ENCODE measurements at regions not wholly inside any gene's neighbourhood (a gene's known extent, or its start where the extent isn't known, plus 50 kb on each side); places are given as distances from the start of the nearest gene placed in this dataset.

DNA sequence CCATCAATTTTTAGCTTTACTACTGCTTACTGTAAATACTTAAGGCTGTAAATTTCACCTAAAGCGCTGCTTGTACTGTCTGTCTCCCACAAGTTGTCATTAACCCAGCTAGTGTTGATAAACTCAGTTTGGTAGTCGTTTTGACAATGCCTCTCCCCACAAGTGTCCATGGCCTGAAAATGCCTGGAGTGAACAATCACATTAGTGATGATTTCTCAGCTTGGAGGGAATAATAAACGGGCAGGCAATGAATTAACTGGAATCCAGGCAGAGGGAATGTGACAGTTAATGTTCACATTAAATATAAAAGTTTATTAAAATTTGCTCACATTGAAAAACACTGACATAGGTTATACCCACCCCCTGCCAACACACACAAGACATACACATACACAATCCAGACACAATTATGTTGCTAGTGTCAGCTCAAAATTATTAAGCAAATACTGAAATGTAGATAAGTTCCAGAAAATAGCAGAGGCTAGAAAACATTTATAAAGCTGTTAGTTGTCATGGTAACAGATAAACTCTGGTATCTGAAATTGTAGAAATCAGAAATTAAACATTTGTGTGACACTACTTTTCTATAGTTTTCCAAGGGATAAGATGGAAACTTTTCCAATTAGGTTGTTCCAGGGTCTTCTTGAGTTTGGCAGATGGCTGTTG, 341.9 kb downstream of the DIRAS2 start:
- no peaks in the 10 kb centered on the region for H3K9me3 ChIP-seq
- no peaks in the 10 kb centered on the region for H3K36me3 ChIP-seq (ENCODE audit: low read depth, missing control alignments)
- H3K27me3 ChIP-seq, result no peaks in the 10 kb centered on the region
- H3K4me1 ChIP-seq, result no peaks in the 10 kb centered on the region
- H3K4me3 ChIP-seq, result no peak overlapping the region
- TF ChIP-seq POLR2A (IDR thresholded peaks at IDR 0.05), result no peak
- TF ChIP-seq, protein P1, sequence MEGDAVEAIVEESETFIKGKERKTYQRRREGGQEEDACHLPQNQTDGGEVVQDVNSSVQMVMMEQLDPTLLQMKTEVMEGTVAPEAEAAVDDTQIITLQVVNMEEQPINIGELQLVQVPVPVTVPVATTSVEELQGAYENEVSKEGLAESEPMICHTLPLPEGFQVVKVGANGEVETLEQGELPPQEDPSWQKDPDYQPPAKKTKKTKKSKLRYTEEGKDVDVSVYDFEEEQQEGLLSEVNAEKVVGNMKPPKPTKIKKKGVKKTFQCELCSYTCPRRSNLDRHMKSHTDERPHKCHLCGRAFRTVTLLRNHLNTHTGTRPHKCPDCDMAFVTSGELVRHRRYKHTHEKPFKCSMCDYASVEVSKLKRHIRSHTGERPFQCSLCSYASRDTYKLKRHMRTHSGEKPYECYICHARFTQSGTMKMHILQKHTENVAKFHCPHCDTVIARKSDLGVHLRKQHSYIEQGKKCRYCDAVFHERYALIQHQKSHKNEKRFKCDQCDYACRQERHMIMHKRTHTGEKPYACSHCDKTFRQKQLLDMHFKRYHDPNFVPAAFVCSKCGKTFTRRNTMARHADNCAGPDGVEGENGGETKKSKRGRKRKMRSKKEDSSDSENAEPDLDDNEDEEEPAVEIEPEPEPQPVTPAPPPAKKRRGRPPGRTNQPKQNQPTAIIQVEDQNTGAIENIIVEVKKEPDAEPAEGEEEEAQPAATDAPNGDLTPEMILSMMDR (IDR thresholded peaks at IDR 0.05), result no peak
- intact Hi-C loops (cut with DNase I; ENCODE audit: low total_unique reads), result no loop called here
- 50 to 60% methylated on average over 3 of the region's 3 CpGs for WGBS, 2 donors
- H3K27ac ChIP-seq, result no peak overlapping the region
- no peak for DNase-seq

DNA sequence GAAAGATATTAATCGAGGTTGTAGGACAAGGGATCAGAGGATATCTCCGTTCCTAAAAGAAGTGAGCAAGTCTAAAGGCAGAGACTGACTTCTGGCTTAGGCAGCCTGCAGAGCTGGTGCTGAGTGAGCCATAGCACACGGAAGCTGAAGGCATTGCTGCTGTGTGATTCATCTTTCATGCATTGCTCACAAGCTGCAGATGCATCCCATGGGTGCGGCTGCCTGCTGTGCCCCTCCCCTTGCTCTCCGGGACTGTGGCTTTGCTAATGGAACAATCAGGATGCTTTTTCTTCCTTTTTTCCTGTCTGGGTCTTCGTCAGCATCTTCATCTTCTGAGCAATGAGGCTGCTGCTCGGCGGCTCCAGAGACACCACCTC, 341.4 kb downstream of the DIRAS2 start:
- no peak for DNase-seq
- H3K36me3 ChIP-seq (ENCODE audit: low read depth, missing control alignments), result no peaks in the 10 kb centered on the region
- H3K9me3 ChIP-seq, result no peaks in the 10 kb centered on the region
- no peak overlapping the region for H3K4me3 ChIP-seq
- no peak for TF ChIP-seq POLR2A (IDR thresholded peaks at IDR 0.05)
- TF ChIP-seq, protein P1 (IDR thresholded peaks at IDR 0.05), result no peak
- no peaks in the 10 kb centered on the region for H3K4me1 ChIP-seq
- no peak overlapping the region for H3K27ac ChIP-seq
- WGBS, 2 donors, result 42 to 49% methylated on average over 8 of the region's 8 CpGs
- no peaks in the 10 kb centered on the region for H3K27me3 ChIP-seq
- intact Hi-C loops (cut with DNase I; ENCODE audit: low total_unique reads), result no loop called here

DNA sequence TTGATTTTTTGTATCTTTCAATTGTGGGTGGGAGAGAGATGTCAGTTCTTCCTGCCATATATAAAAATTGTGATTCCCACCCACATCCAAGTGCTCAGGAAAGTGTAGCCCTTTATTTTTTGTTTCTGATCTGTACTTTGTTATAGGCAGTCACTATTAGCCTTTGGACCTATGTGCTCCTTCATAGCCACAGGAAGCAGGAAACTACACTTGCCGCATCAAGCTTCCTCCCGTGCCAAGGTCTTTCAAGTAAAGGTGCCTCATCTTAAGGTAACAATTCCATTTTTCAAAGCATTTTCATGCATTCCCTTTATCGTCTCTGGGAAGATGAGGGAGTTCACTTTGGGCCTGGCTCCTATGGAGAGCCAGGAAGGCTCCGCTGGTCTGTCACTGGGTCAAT, 339.0 kb downstream of the DIRAS2 start:
- no peak overlapping the region for H3K4me3 ChIP-seq
- no peaks in the 10 kb centered on the region for H3K9me3 ChIP-seq
- DNase-seq, result no peak
- no peak for TF ChIP-seq POLR2A (IDR thresholded peaks at IDR 0.05)
- H3K27me3 ChIP-seq, result no peaks in the 10 kb centered on the region
- H3K36me3 ChIP-seq (ENCODE audit: low read depth, missing control alignments), result no peaks in the 10 kb centered on the region
- intact Hi-C loops (cut with DNase I; ENCODE audit: low total_unique reads), result no loop called here
- no peak overlapping the region for H3K27ac ChIP-seq
- H3K4me1 ChIP-seq, result no peaks in the 10 kb centered on the region
- 78 to 89% methylated on average over 4 of the region's 4 CpGs for WGBS, 2 donors

DNA sequence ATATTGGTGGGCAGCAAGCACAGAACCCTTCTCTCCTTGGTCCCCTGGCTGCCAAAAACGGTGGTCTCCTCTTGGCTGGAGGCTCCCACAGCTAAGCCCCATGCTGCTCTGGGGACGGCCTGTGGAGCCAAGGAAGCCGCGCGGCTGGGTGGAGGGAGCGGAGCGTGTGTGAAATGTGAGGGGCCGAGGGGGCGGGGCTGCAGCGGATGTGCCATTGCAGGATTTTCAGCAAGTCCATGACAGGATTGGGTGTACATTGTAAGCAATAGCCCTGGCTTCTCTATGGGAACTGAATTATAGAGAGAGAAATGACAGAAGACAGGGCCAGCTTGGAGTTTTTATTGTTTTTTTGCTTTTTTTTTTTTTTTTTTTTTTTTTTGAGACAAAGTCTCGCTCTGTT, 336.5 kb downstream of the DIRAS2 start:
- Histone ChIP-seq H3K9me3 (no peaks in the 10 kb centered on the region), H3K4me1 (no peaks in the 10 kb centered on the region), H3K36me3 (ENCODE audit: low read depth, missing control alignments) (no peaks in the 10 kb centered on the region), H3K27ac (no peak overlapping the region), H3K4me3 (no peak overlapping the region), H3K27me3 (no peaks in the 10 kb centered on the region)
- WGBS, 2 donors, result 84 to 88% methylated on average over 11 of the region's 11 CpGs
- intact Hi-C loops (cut with DNase I; ENCODE audit: low total_unique reads), result no loop called here
- DNase-seq, result no peak
- TF ChIP-seq, protein P1 (IDR thresholded peaks at IDR 0.05), result no peak
- no peak for TF ChIP-seq POLR2A (IDR thresholded peaks at IDR 0.05)

DNA sequence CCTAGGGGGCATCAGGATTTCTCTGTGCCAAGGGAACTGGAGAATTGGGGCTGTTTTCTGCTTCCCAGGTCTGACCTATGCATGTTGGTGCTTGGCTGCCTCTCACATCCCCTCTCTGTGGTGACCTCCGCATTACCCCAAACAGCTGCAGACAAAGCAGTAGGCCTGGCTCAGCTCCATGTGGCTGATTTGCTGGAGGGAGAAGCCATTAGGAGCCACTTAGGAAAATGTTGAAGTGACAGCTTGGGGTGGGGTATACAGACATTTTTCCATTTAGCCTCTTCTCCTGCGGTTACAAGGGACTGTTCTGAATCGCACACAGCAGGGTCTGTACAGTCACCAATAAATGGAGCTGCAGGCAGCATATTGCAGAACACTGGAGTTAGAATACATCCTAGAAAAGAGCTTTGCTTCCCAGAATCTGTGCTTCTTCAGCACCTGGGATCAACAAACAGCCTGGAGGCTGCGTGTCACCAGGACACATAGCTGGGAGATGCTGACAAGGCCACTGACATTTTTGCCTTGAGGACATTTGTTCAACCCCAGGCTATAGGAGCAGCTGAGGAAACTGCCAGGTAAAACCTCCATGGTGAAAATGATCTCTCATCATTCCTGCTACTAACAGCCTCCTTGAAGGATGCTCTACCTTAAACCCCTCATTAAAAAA, 335.3 kb downstream of the DIRAS2 start:
- Histone ChIP-seq H3K27ac (no peak overlapping the region), H3K4me3 (no peak overlapping the region), H3K27me3 (no peaks in the 10 kb centered on the region), H3K36me3 (ENCODE audit: low read depth, missing control alignments) (no peaks in the 10 kb centered on the region), H3K4me1 (no peaks in the 10 kb centered on the region), H3K9me3 (no peaks in the 10 kb centered on the region)
- DNase-seq, result no peak
- TF ChIP-seq, protein P1 (IDR thresholded peaks at IDR 0.05), result no peak
- TF ChIP-seq POLR2A (IDR thresholded peaks at IDR 0.05), result no peak
- intact Hi-C loops (cut with DNase I; ENCODE audit: low total_unique reads), result no loop called here
- WGBS, 2 donors, result 83 to 86% methylated on average over 1 to 4 of the region's 4 CpGs

All from testis (tissue), 2 donors.